IPS DF 6.9 (cell line): ENCODE measurements at regions not wholly inside any gene's neighbourhood (a gene's known extent, or its start where the extent isn't known, plus 50 kb on each side); places are given as distances from the start of the nearest gene placed in this dataset.

ENCODE experiments used
- DNase-seq: peaks from one replicate; pipeline ENCODE4 v3.0.0-alpha.2; 2013; ENCODE audit warnings: low read depth, low spot score
- H3K27ac ChIP-seq: one replicate; pipeline ENCODE4 v1.5.1; 2013; ENCODE audit warnings: low read length, control low read depth
- H3K27me3 ChIP-seq: 2 replicates; pipeline ENCODE4 v1.6.1; 2013; ENCODE audit warnings: mild to moderate bottlenecking, low read length; ENCODE audit not compliant: control insufficient read depth, insufficient read depth
- H3K36me3 ChIP-seq: 2 replicates; pipeline ENCODE4 v1.6.1; 2013; ENCODE audit warnings: low read length; ENCODE audit not compliant: control insufficient read depth, insufficient read depth
- H3K4me1 ChIP-seq: 2 replicates; pipeline ENCODE4 v1.6.1; 2013; ENCODE audit warnings: low read length; ENCODE audit not compliant: control insufficient read depth, insufficient read depth
- H3K4me3 ChIP-seq: 2 replicates; pipeline ENCODE4 v1.5.1; 2013; ENCODE audit warnings: mild to moderate bottlenecking, low read length
- H3K9me3 ChIP-seq: 2 replicates; pipeline ENCODE4 v1.6.1; 2013; ENCODE audit warnings: low read length, inconsistent platforms; ENCODE audit not compliant: control insufficient read depth, insufficient read depth
- WGBS: extraction: QIAGEN DNeasy Blood & Tissue Kit; methylation state at CpG from one replicate; pipeline ENCODE4 v1.1.7; 2013; ENCODE audit warnings: mixed read lengths, missing lambda C conversion rate; ENCODE audit not compliant: insufficient read length, insufficient coverage; 5-methylcytosine and 5-hydroxymethylcytosine counted together

GRCh38 chr3:161894657-161895056 is 398.0 kb downstream of the OTOL1 start:
- DNase-seq = no peak
- Histone ChIP-seq H3K27me3 (no peaks in the 10 kb centered on the region), H3K9me3 (no peaks in the 10 kb centered on the region), H3K4me3 (no peak overlapping the region), H3K36me3 (no peaks in the 10 kb centered on the region), H3K4me1 (no peaks in the 10 kb centered on the region), H3K27ac (no peak overlapping the region)

GRCh38 chr3:161905520-161906132 is 409.0 kb downstream of the OTOL1 start:
- no peak for DNase-seq
- WGBS = no CpG with 5 or more reads among the region's 4 CpGs

GRCh38 chr3:161913786-161914389 is 417.3 kb downstream of the OTOL1 start:
- no peak for DNase-seq
- no peaks in the 10 kb centered on the region for H3K36me3 ChIP-seq
- H3K4me1 ChIP-seq = no peaks in the 10 kb centered on the region
- H3K9me3 ChIP-seq = no peaks in the 10 kb centered on the region
- H3K27me3 ChIP-seq = no peaks in the 10 kb centered on the region
- H3K4me3 ChIP-seq = no peak overlapping the region
- no peak overlapping the region for H3K27ac ChIP-seq

More at GRCh38 chr3:161905520-161906132, 409.0 kb downstream of the OTOL1 start:
- Histone ChIP-seq H3K4me1 (no peaks in the 10 kb centered on the region), H3K36me3 (no peaks in the 10 kb centered on the region), H3K4me3 (no peak overlapping the region), H3K9me3 (no peaks in the 10 kb centered on the region), H3K27ac (no peak overlapping the region), H3K27me3 (no peaks in the 10 kb centered on the region)

GRCh38 chr3:161914703-161915417 is 418.3 kb downstream of the OTOL1 start:
- no peaks in the 10 kb centered on the region for H3K27me3 ChIP-seq
- no peaks in the 10 kb centered on the region for H3K4me1 ChIP-seq
- no peak overlapping the region for H3K27ac ChIP-seq
- DNase-seq = peak; percentile 25
- no peak overlapping the region for H3K4me3 ChIP-seq
- no peaks in the 10 kb centered on the region for H3K36me3 ChIP-seq
- H3K9me3 ChIP-seq = no peaks in the 10 kb centered on the region
- no CpG with 5 or more reads among the region's 8 CpGs for WGBS

- no peak overlapping the region for H3K4me3 ChIP-seq
- WGBS = no CpG with 5 or more reads among the region's 4 CpGs
- DNase-seq = no peak
- no peaks in the 10 kb centered on the region for H3K9me3 ChIP-seq
- H3K27ac ChIP-seq = no peak overlapping the region
- no peaks in the 10 kb centered on the region for H3K27me3 ChIP-seq
- H3K36me3 ChIP-seq = no peaks in the 10 kb centered on the region
- H3K4me1 ChIP-seq = no peaks in the 10 kb centered on the region
Observed at GRCh38 chr3:161915418-161915750, 418.8 kb downstream of the OTOL1 start.

- Histone ChIP-seq H3K36me3 (no peaks in the 10 kb centered on the region), H3K27ac (no peak overlapping the region), H3K4me1 (no peaks in the 10 kb centered on the region), H3K4me3 (no peak overlapping the region), H3K9me3 (no peaks in the 10 kb centered on the region; the same call in 1 of the 2 replicates), H3K27me3 (no peaks in the 10 kb centered on the region)
- no peak for DNase-seq
- no CpG with 5 or more reads among the region's 2 CpGs for WGBS
Observed at GRCh38 chr3:161920196-161920595, 423.6 kb downstream of the OTOL1 start.

- Histone ChIP-seq H3K27ac (no peak overlapping the region), H3K4me1 (no peaks in the 10 kb centered on the region), H3K36me3 (no peaks in the 10 kb centered on the region), H3K4me3 (no peak overlapping the region), H3K27me3 (no peaks in the 10 kb centered on the region), H3K9me3 (no peaks in the 10 kb centered on the region; the same call in 1 of the 2 replicates)
- no CpG with 5 or more reads among the region's 2 CpGs for WGBS
- no peak for DNase-seq
Observed at GRCh38 chr3:161925749-161926360, 429.2 kb downstream of the OTOL1 start.

GRCh38 chr3:161927131-161927530 is 430.5 kb downstream of the OTOL1 start:
- Histone ChIP-seq H3K4me3 (no peak overlapping the region), H3K27ac (no peak overlapping the region), H3K4me1 (no peaks in the 10 kb centered on the region), H3K36me3 (no peaks in the 10 kb centered on the region), H3K9me3 (no peaks in the 10 kb centered on the region; the same call in 1 of the 2 replicates), H3K27me3 (no peaks in the 10 kb centered on the region)
- no CpG with 5 or more reads among the region's 1 CpG for WGBS
- no peak for DNase-seq

- H3K27ac ChIP-seq = no peak overlapping the region
- no peak overlapping the region for H3K4me3 ChIP-seq
- no peaks in the 10 kb centered on the region for H3K36me3 ChIP-seq
- H3K9me3 ChIP-seq = no peaks in the 10 kb centered on the region; the same call in 1 of the 2 replicates
- WGBS = no CpG with 5 or more reads among the region's 4 CpGs
- H3K27me3 ChIP-seq = no peaks in the 10 kb centered on the region
- peaks cover 2% of the 10 kb centered on the region; the same call in 1 of the 2 replicates for H3K4me1 ChIP-seq
- DNase-seq = no peak
Observed at GRCh38 chr3:161939918-161940620, 443.5 kb downstream of the OTOL1 start.

- no peak for DNase-seq
- WGBS = no CpG with 5 or more reads among the region's 4 CpGs
- no peaks in the 10 kb centered on the region; the same call in 1 of the 2 replicates for H3K9me3 ChIP-seq
- no peak overlapping the region for H3K27ac ChIP-seq
- H3K4me3 ChIP-seq = no peak overlapping the region
- no peaks in the 10 kb centered on the region for H3K36me3 ChIP-seq
- H3K4me1 ChIP-seq = peaks cover 2% of the 10 kb centered on the region; the same call in 1 of the 2 replicates
- no peaks in the 10 kb centered on the region for H3K27me3 ChIP-seq
Observed at GRCh38 chr3:161940621-161940965, 444.0 kb downstream of the OTOL1 start.
